Activated naive CD4-positive, alpha-beta T cell treated with anti-CD3 and anti-CD28 coated beads, Interleukin-2, amount 10 ng/mL, durations not matched to agents 7 days and 5 days (primary cell): ENCODE measurements at regions not wholly inside any gene's neighbourhood (a gene's known extent, or its start where the extent isn't known, plus 50 kb on each side); places are given as distances from the start of the nearest gene placed in this dataset.
"Not testable (repeated sequence)": the region's sequence is repeated elsewhere in the genome, so short reads cannot be mapped to it uniquely, and the experiment has no call there.

ENCODE experiments used
- CTCF ChIA-PET: fragments of 350-600 bp; sonication (Branson Sonifier 250); formaldehyde crosslinking; loops from one replicate; lab custom pipeline; 2021; ENCODE audit warnings: antibody characterized with exemption; lab: Charles Lee
- DNase-seq: peaks from one replicate; pipeline ENCODE4 v3.0.0-alpha.2; 2020
- H3K27ac Mint-ChIP-seq: one replicate; pipeline ENCODE4 v1.8.0; 2021; ENCODE audit warnings: mild to moderate bottlenecking, moderate library complexity, mixed read lengths
- H3K27me3 Mint-ChIP-seq: one replicate; pipeline ENCODE4 v1.8.0; 2021; ENCODE audit warnings: mild to moderate bottlenecking, mixed read lengths
- H3K36me3 Mint-ChIP-seq: one replicate; pipeline ENCODE4 v1.8.0; 2021; ENCODE audit warnings: mixed read lengths
- H3K4me1 Mint-ChIP-seq: one replicate; pipeline ENCODE4 v1.8.0; 2021; ENCODE audit warnings: mixed read lengths
- H3K4me3 Mint-ChIP-seq: one replicate; pipeline ENCODE4 v1.8.0; 2021; ENCODE audit warnings: mild to moderate bottlenecking, moderate library complexity, mixed read lengths
- H3K9me3 Mint-ChIP-seq: one replicate; pipeline ENCODE4 v1.8.0; 2021; ENCODE audit warnings: mixed read lengths

- no peaks in the 10 kb centered on the region for H3K9me3 Mint-ChIP-seq
- no peaks in the 10 kb centered on the region for H3K4me1 Mint-ChIP-seq
- CTCF ChIA-PET: interaction anchor here (1.2 to 1.7 kb wide), 3 partner anchors 10 to 338 kb away, joined by 3 to 4 read pairs (median 3); no protein-coding TSS in a partner anchor
- no peak overlapping the region for H3K4me3 Mint-ChIP-seq
- DNase-seq: no peak
- no peaks in the 10 kb centered on the region for H3K36me3 Mint-ChIP-seq
- peaks cover 5% of the 10 kb centered on the region for H3K27me3 Mint-ChIP-seq
- no peak overlapping the region for H3K27ac Mint-ChIP-seq
Observed at GRCh38 chr4:110344165-110344564, 131.8 kb upstream of the ENPEP start.

- no peak overlapping the region for H3K4me3 Mint-ChIP-seq
- H3K27me3 Mint-ChIP-seq: peaks cover 5% of the 10 kb centered on the region
- DNase-seq: no peak
- CTCF ChIA-PET: interaction anchor here (0.6 to 1.7 kb wide), 4 partner anchors 10 to 337 kb away, joined by 3 to 4 read pairs (median 3); no protein-coding TSS in a partner anchor
- H3K4me1 Mint-ChIP-seq: no peaks in the 10 kb centered on the region
- no peak overlapping the region for H3K27ac Mint-ChIP-seq
- no peaks in the 10 kb centered on the region for H3K36me3 Mint-ChIP-seq
- H3K9me3 Mint-ChIP-seq: no peaks in the 10 kb centered on the region
Observed at GRCh38 chr4:110343534-110343933, 132.4 kb upstream of the ENPEP start.

DNA sequence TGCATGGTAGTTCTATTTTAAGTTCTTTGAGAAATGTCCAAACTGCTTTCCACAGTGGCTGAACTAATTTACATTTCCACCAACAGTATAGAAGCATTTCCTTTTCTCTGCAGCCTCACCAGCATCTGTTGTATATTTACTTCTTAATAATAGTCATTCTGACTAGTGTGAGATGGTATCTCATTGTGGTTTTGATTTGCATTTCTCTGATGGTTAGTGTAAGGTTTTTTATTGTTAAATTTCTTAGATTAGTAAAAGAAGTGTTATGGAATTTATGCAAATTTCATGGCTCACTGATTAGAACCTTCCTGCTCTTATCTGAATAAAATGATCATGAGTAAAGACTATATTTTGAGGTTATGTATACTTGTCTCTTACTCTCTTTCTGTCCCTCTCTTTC, 134.8 kb upstream of the ENPEP start:
- DNase-seq, H3K4me3 Mint-ChIP-seq, H3K27ac Mint-ChIP-seq, CTCF ChIA-PET, H3K27me3 Mint-ChIP-seq, H3K36me3 Mint-ChIP-seq, H3K4me1 Mint-ChIP-seq, H3K9me3 Mint-ChIP-seq: not testable (repeated sequence)

DNA sequence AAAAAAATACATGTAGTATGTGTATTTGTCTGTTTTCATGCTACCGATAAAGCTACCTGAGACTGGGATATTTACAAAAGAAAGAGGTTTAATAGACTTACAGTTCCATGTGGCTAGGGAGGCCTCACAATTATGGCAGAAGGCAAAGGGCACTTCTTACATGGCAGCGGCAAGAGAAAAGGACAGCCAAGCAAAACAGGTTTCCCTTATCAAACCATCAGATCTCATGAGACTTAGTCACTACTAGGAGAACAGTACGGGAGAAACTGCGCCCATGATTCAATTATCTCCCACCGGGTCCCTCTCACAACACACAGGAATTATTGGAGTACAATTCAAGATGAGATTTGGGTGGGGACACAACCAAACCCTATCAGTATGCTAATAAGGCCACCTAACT, 137.0 kb upstream of the ELOVL6 start:
- no peaks in the 10 kb centered on the region for H3K4me1 Mint-ChIP-seq
- CTCF ChIA-PET: no interaction called here
- H3K27ac Mint-ChIP-seq: no peak overlapping the region
- H3K9me3 Mint-ChIP-seq: no peaks in the 10 kb centered on the region
- no peak overlapping the region for H3K4me3 Mint-ChIP-seq
- H3K27me3 Mint-ChIP-seq: no peaks in the 10 kb centered on the region
- no peaks in the 10 kb centered on the region for H3K36me3 Mint-ChIP-seq
- no peak for DNase-seq

DNA sequence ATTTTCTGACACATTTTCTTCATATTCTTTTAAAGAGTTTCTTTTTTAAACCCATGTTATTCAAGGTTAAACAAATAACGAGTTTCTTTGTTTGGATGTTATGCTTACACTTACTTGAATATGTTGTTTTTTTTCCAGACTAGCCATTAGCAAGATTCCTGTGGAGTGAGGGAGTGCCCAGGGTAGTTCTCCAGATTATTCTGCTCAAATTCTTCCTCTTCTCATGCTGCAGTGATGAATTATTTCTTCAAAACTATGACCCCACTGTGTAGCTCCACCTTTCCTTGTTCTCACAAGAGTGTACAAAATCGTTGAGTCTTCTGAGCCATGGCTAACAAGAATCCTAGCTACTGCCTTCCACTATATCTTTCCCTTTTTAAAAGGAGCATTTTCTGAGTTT, 134.1 kb upstream of the ELOVL6 start:
- no peaks in the 10 kb centered on the region for H3K9me3 Mint-ChIP-seq
- H3K27ac Mint-ChIP-seq: no peak overlapping the region
- CTCF ChIA-PET: no interaction called here
- DNase-seq: no peak
- H3K27me3 Mint-ChIP-seq: peaks cover 4% of the 10 kb centered on the region
- no peaks in the 10 kb centered on the region for H3K36me3 Mint-ChIP-seq
- H3K4me1 Mint-ChIP-seq: no peaks in the 10 kb centered on the region
- H3K4me3 Mint-ChIP-seq: no peak overlapping the region

DNA sequence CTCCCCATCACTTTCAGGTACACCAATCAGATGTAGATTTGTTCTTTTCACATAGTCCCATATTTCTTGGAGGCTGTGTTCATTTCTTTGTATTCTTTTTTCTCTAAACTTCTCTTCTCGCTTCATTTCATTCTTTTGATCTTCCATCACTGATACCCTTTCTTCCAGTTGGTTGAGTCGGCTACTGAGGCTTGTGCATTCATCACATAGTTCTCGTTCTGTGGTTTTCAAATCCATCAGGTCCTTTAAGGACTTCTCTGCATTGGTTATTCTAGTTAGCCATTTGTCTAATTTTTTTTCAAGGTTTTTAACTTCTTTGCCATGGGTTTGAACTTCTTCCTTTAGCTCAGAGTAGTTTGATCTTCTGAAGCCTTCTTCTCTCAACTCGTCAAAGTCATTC, 128.0 kb upstream of the ELOVL6 start:
- H3K4me3 Mint-ChIP-seq, H3K36me3 Mint-ChIP-seq, H3K27ac Mint-ChIP-seq, DNase-seq, CTCF ChIA-PET, H3K4me1 Mint-ChIP-seq, H3K9me3 Mint-ChIP-seq: not testable (repeated sequence)
- H3K27me3 Mint-ChIP-seq: peaks cover 11% of the 10 kb centered on the region

GRCh38 chr4:110310795-110311194, 112.4 kb upstream of the ELOVL6 start:
- CTCF ChIA-PET: no interaction called here
- DNase-seq: no peak
- H3K4me1 Mint-ChIP-seq: no peaks in the 10 kb centered on the region
- no peak overlapping the region for H3K27ac Mint-ChIP-seq
- H3K36me3 Mint-ChIP-seq: no peaks in the 10 kb centered on the region
- no peak overlapping the region for H3K4me3 Mint-ChIP-seq
- H3K27me3 Mint-ChIP-seq: peaks cover 14% of the 10 kb centered on the region
- H3K9me3 Mint-ChIP-seq: no peaks in the 10 kb centered on the region

- H3K9me3 Mint-ChIP-seq: no peaks in the 10 kb centered on the region
- DNase-seq: no peak
- no peaks in the 10 kb centered on the region for H3K4me1 Mint-ChIP-seq
- no peak overlapping the region for H3K4me3 Mint-ChIP-seq
- H3K27ac Mint-ChIP-seq: no peak overlapping the region
- H3K36me3 Mint-ChIP-seq: no peaks in the 10 kb centered on the region
- peaks cover 15% of the 10 kb centered on the region for H3K27me3 Mint-ChIP-seq
- CTCF ChIA-PET: no interaction called here
Observed at GRCh38 chr4:110309675-110310074, 111.3 kb upstream of the ELOVL6 start.

DNA sequence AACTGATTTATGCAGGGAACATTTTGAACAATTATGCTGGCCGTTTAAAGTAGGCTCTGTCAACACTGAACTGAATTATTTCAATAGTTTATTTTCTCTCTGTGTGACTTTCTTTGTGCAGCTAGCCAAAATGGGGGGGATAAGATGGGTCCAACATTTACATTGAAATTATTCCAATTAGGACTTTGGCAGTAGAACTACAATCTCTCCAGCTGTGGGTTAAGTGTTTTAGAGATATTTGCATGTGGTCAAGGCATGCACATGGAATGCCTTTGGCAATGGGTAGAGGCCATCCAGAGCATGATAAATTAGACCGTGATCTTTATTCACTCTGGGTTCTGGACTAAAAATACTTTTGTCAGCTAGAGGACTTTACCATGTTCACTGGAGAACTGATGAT, 107.9 kb upstream of the ELOVL6 start:
- no peak for DNase-seq
- H3K27ac Mint-ChIP-seq: no peak overlapping the region
- no peaks in the 10 kb centered on the region for H3K36me3 Mint-ChIP-seq
- peaks cover 19% of the 10 kb centered on the region for H3K27me3 Mint-ChIP-seq
- H3K4me1 Mint-ChIP-seq: no peaks in the 10 kb centered on the region
- H3K4me3 Mint-ChIP-seq: no peak overlapping the region
- H3K9me3 Mint-ChIP-seq: no peaks in the 10 kb centered on the region
- CTCF ChIA-PET: interaction anchor here (0.6 to 2.7 kb wide), 3 partner anchors 9 to 357 kb away, joined by 3 to 8 read pairs (median 6); no protein-coding TSS in a partner anchor

DNA sequence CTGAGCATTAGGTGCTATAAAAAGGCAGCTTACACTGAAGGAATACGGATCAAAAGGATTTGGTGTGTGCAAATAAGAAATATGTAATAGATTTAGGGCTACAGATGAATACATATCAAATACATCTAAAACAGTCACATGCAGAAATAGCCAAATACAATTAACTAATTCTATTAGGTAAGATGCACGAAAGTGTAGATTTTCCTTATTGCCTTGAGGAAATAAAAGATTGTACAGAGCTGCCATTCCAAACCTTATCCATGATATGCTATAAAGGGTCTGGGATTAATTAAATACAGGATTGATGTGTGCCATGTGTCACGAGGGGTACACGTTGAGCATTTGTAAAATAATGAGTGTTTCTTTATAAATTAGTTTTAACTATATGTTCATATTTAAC, 107.0 kb upstream of the ELOVL6 start:
- Mint-ChIP-seq H3K27me3 (peaks cover 15% of the 10 kb centered on the region), H3K27ac (no peak overlapping the region), H3K4me1 (no peaks in the 10 kb centered on the region), H3K4me3 (no peak overlapping the region), H3K36me3 (no peaks in the 10 kb centered on the region), H3K9me3 (no peaks in the 10 kb centered on the region)
- CTCF ChIA-PET: interaction anchor here (0.6 to 2.7 kb wide), 2 partner anchors 10 to 356 kb away, joined by 3 to 8 read pairs; no protein-coding TSS in a partner anchor
- DNase-seq: no peak

GRCh38 chr4:110296892-110297291, 98.5 kb upstream of the ELOVL6 start:
- Mint-ChIP-seq H3K27ac (no peak overlapping the region), H3K27me3 (peaks cover 15% of the 10 kb centered on the region), H3K4me3 (no peak overlapping the region), H3K9me3 (no peaks in the 10 kb centered on the region), H3K4me1 (peaks cover 2% of the 10 kb centered on the region), H3K36me3 (no peaks in the 10 kb centered on the region)
- no peak for DNase-seq
- CTCF ChIA-PET: no interaction called here

DNA sequence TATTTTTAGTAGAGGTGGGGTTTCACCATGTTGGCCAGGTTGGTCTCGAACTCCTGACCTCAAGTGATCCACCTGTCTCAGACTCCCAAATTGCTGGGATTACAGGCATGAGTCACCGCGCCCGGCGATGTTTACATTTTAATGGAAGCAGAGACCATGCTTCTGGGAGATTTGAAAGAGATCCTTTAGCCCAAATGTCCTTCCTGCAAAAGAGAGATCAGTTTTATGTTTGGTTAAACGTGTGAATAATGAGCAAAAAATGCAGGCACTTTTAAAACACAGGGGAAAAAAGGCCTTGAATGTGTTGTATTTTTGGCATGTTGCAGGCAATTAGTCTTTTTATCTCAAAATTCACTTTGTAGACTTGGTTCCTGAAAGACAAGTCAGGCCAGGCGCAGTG, 95.8 kb upstream of the ELOVL6 start:
- Mint-ChIP-seq H3K4me1 (peaks cover 2% of the 10 kb centered on the region), H3K4me3 (no peak overlapping the region), H3K27me3 (peaks cover 30% of the 10 kb centered on the region), H3K27ac (no peak overlapping the region), H3K9me3 (no peaks in the 10 kb centered on the region), H3K36me3 (no peaks in the 10 kb centered on the region)
- CTCF ChIA-PET: no interaction called here
- no peak for DNase-seq

DNA sequence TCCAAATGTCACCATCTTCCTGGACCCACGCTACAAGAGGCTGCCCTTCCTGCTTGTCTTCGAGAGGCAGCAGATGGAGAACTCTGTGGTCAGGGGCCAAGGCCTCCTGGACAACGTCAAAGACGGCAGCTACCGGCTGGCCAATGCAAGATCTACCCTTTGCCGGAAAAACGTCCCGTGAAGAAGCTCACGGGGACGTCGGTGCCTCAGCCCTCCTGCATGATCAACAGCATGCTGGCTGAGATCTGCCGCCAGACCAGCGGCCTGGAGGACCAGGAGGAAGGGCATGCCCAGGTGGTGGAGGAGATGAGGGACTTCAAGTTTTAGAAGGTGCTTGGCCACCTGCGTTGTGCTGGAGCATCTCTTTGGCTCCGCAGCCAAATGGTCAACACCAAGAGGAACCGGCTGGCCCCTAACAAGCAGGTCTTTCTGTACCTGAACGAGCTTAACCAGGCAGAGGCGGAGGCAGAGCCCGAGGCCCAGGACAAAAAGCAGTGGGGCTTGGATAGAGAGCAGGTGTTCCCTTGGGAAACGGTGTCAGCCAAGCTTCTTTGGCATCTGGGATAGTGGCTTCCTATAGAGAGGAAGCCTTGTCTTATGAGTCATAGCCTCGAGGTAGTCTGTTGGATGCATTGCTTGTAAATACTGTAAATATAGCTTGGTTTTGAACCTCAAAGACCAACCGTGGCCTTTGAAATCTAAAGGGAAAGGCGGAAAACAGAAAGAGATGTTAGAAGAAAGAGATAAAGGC, 94.8 kb upstream of the ELOVL6 start:
- Mint-ChIP-seq H3K27me3 (peaks cover 30% of the 10 kb centered on the region), H3K9me3 (no peaks in the 10 kb centered on the region)
- CTCF ChIA-PET: no interaction called here

GRCh38 chr4:110290511-110290910, 92.1 kb upstream of the ELOVL6 start:
- CTCF ChIA-PET: no interaction called here
- peaks cover 30% of the 10 kb centered on the region for H3K27me3 Mint-ChIP-seq

More for the DNA sequence above, 94.8 kb upstream of the ELOVL6 start:
- H3K36me3 Mint-ChIP-seq: no peaks in the 10 kb centered on the region
- H3K4me1 Mint-ChIP-seq: peaks cover 2% of the 10 kb centered on the region
- H3K4me3 Mint-ChIP-seq: no peak overlapping the region
- no peak for DNase-seq
- H3K27ac Mint-ChIP-seq: no peak overlapping the region

DNA sequence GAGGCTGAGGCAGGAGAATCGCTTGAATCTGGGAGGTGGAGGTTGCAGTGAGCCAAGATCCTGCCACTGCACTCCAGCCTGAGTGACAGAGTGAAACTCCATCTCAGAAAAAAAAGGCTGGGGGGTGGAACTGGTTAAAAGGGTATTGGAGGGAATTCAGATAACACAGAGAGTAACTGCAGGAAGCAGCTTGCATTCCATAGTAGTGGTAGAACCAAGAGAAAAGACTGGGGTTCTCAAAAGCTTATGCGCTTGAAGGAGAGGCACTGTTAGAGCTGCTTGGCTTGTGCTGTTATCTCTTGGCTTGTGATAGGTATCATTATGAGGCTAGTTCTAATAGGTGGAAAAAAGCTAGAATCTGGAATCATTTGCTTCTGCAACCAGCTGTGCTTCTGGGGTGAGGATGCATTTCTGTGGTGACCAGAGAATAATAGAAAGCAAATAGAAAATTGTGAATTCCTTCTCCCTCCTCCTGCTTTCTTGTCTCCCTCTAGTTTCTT, 91.2 kb upstream of the ELOVL6 start:
- CTCF ChIA-PET: no interaction called here
- no peak for DNase-seq
- Mint-ChIP-seq H3K27ac (no peak overlapping the region), H3K4me3 (no peak overlapping the region), H3K36me3 (no peaks in the 10 kb centered on the region), H3K9me3 (no peaks in the 10 kb centered on the region), H3K27me3 (peaks cover 23% of the 10 kb centered on the region), H3K4me1 (peaks cover 5% of the 10 kb centered on the region)

More at GRCh38 chr4:110290511-110290910, 92.1 kb upstream of the ELOVL6 start:
- H3K27ac Mint-ChIP-seq: no peak overlapping the region
- no peaks in the 10 kb centered on the region for H3K36me3 Mint-ChIP-seq
- H3K4me3 Mint-ChIP-seq: no peak overlapping the region
- H3K4me1 Mint-ChIP-seq: peaks cover 5% of the 10 kb centered on the region
- no peak for DNase-seq
- H3K9me3 Mint-ChIP-seq: no peaks in the 10 kb centered on the region
